GM21390 (cell line): ENCODE measurements at regions not wholly inside any gene's neighbourhood (a gene's known extent, or its start where the extent isn't known, plus 50 kb on each side); places are given as distances from the start of the nearest gene placed in this dataset.

ENCODE experiments used
- ATAC-seq: cut with Tn5 transposase; IDR thresholded peaks from one replicate; pipeline ENCODE4 v1.9.1; 2021; ENCODE audit not compliant: unreplicated experiment

- no peak for ATAC-seq
Observed at GRCh38 chr12:97082029-97082428, 175.0 kb downstream of the NEDD1 start.

GRCh38 chr12:97093187-97093683 lies 186.2 kb downstream of the NEDD1 start:
- ATAC-seq = no peak

GRCh38 chr12:97097734-97098133 lies 190.7 kb downstream of the NEDD1 start:
- no peak for ATAC-seq

GRCh38 chr12:97109441-97109840 lies 202.4 kb downstream of the NEDD1 start:
- ATAC-seq = no peak

GRCh38 chr12:97112136-97112535 lies 205.1 kb downstream of the NEDD1 start:
- ATAC-seq = no peak

GRCh38 chr12:97118796-97119375 lies 211.8 kb downstream of the NEDD1 start:
- no peak for ATAC-seq

GRCh38 chr12:97127061-97127460 lies 220.0 kb downstream of the NEDD1 start:
- ATAC-seq = no peak

- no peak for ATAC-seq
Observed at GRCh38 chr12:97131220-97131981, 224.3 kb downstream of the NEDD1 start.

GRCh38 chr12:97132270-97132669 lies 225.2 kb downstream of the NEDD1 start:
- ATAC-seq = no peak

GRCh38 chr12:97134495-97134894 lies 227.4 kb downstream of the NEDD1 start:
- no peak for ATAC-seq

- no peak for ATAC-seq
Observed at GRCh38 chr12:97140355-97140754, 233.3 kb downstream of the NEDD1 start.

GRCh38 chr12:97142737-97143410 lies 235.8 kb downstream of the NEDD1 start:
- no peak for ATAC-seq

GRCh38 chr12:97148941-97149559 lies 242.0 kb downstream of the NEDD1 start:
- peak; percentile 98 for ATAC-seq

- no peak for ATAC-seq
Observed at GRCh38 chr12:97151481-97151880, 244.4 kb downstream of the NEDD1 start.

- no peak for ATAC-seq
Observed at GRCh38 chr12:97159377-97159776, 252.3 kb downstream of the NEDD1 start.

GRCh38 chr12:97160277-97160676 lies 253.2 kb downstream of the NEDD1 start:
- no peak for ATAC-seq

GRCh38 chr12:97162173-97162572 lies 255.1 kb downstream of the NEDD1 start:
- no peak for ATAC-seq

- no peak for ATAC-seq
Observed at GRCh38 chr12:97164936-97165335, 257.9 kb downstream of the NEDD1 start.

GRCh38 chr12:97167598-97167997 lies 260.5 kb downstream of the NEDD1 start:
- no peak for ATAC-seq

GRCh38 chr12:97168804-97169203 lies 261.7 kb downstream of the NEDD1 start:
- ATAC-seq = no peak

GRCh38 chr12:97169889-97170567 lies 263.0 kb downstream of the NEDD1 start:
- no peak for ATAC-seq
